CD8-positive, alpha-beta memory T cell (primary cell): ENCODE measurements at regions not wholly inside any gene's neighbourhood (a gene's known extent, or its start where the extent isn't known, plus 50 kb on each side); places are given as distances from the start of the nearest gene placed in this dataset.
A peak's percentile ranks its signal among the peaks of the same experiment; 100 is the strongest.
"Not testable (repeated sequence)": the region's sequence is repeated elsewhere in the genome, so short reads cannot be mapped to it uniquely, and the experiment has no call there.

Experiments used
- CTCF ChIA-PET: fragments of 350-600 bp; sonication (Branson Sonifier 250); formaldehyde crosslinking; loops from one replicate; lab custom pipeline; 2021; ENCODE audit warnings: antibody characterized with exemption; lab: Charles Lee
- POLR2A ChIA-PET: fragments of 350-600 bp; sonication (Branson Sonifier 250); formaldehyde crosslinking; loops from one replicate; lab custom pipeline; 2021; ENCODE audit warnings: antibody characterized with exemption; lab: Charles Lee
- DNase-seq, 5 donors: peaks; one replicate each; pipeline versions ENCODE4 v3.0.0 to v3.0.0-alpha.2; 2020 to 2022; ENCODE audit warnings: mixed read lengths in 1 of 5
- H3K27ac ChIP-seq: one replicate; pipeline ENCODE4 v1.7.0; 2013; ENCODE audit warnings: low read depth, mild to moderate bottlenecking, low read length, moderate library complexity
- H3K27me3 ChIP-seq: 2 replicates; pipeline ENCODE4 v1.7.0; 2013; ENCODE audit warnings: low read length, mild to moderate bottlenecking; ENCODE audit not compliant: insufficient read depth, poor library complexity, severe bottlenecking
- H3K36me3 ChIP-seq: 2 replicates; pipeline ENCODE4 v1.7.0; 2013; ENCODE audit warnings: mild to moderate bottlenecking, low read length, moderate library complexity; ENCODE audit not compliant: insufficient read depth
- H3K4me1 ChIP-seq: 2 replicates; pipeline ENCODE4 v1.7.0; 2013; ENCODE audit warnings: mild to moderate bottlenecking, low read length, moderate library complexity; ENCODE audit not compliant: insufficient read depth
- H3K4me3 ChIP-seq: 2 replicates; pipeline ENCODE4 v1.7.0; 2013; ENCODE audit warnings: mild to moderate bottlenecking, low read length
- H3K9me3 ChIP-seq: 2 replicates; pipeline ENCODE4 v1.7.0; 2013; ENCODE audit warnings: mild to moderate bottlenecking, low read length
- H3K27ac Mint-ChIP-seq, 8 donors: one replicate each; pipeline ENCODE4 v1.8.0; 2020 to 2021; ENCODE audit warnings: mixed read lengths in 8 of 8, mild to moderate bottlenecking in 6 of 8, inconsistent platforms in 3 of 8, moderate library complexity in 3 of 8
- H3K27me3 Mint-ChIP-seq, 2 donors: one replicate each; pipeline ENCODE4 v1.8.0; 2020 to 2021; ENCODE audit warnings: mixed read lengths in 2 of 2, mild to moderate bottlenecking in 1 of 2, moderate library complexity in 1 of 2
- H3K36me3 Mint-ChIP-seq, 3 donors: one replicate each; pipeline ENCODE4 v1.8.0; 2020 to 2021; ENCODE audit warnings: mixed read lengths in 3 of 3, inconsistent platforms in 1 of 3, mild to moderate bottlenecking in 1 of 3
- H3K4me1 Mint-ChIP-seq, 3 donors: one replicate each; pipeline ENCODE4 v1.8.0; 2020 to 2021; ENCODE audit warnings: mixed read lengths in 3 of 3, inconsistent platforms in 1 of 3, mild to moderate bottlenecking in 1 of 3
- H3K4me3 Mint-ChIP-seq, 7 donors: one replicate each; pipeline ENCODE4 v1.8.0; 2020 to 2021; ENCODE audit warnings: mixed read lengths in 7 of 7, mild to moderate bottlenecking in 6 of 7, moderate library complexity in 4 of 7, inconsistent platforms in 2 of 7
- H3K9me3 Mint-ChIP-seq, 5 donors: one replicate each; pipeline ENCODE4 v1.8.0; 2020 to 2022; ENCODE audit warnings: mixed read lengths in 5 of 5, mild to moderate bottlenecking in 3 of 5, moderate library complexity in 2 of 5, inconsistent platforms in 1 of 5

GRCh38 chr14:106620368-106620767 is 1094.0 kb downstream of the TMEM121 start:
- no peaks in the 10 kb centered on the region for H3K36me3 Mint-ChIP-seq
- Histone ChIP-seq H3K4me3 (no peak overlapping the region), H3K9me3 (no peaks in the 10 kb centered on the region), H3K27ac (no peak overlapping the region), H3K36me3 (no peaks in the 10 kb centered on the region), H3K4me1 (peaks cover 7% of the 10 kb centered on the region), H3K27me3 (no peaks in the 10 kb centered on the region)
- no peak overlapping the region for H3K4me3 Mint-ChIP-seq
- no peak overlapping the region for H3K27ac Mint-ChIP-seq
- ChIA-PET CTCF (no interaction called here), POLR2A (no interaction called here)
- no peaks in the 10 kb centered on the region for H3K9me3 Mint-ChIP-seq
- H3K27me3 Mint-ChIP-seq: peaks cover 5 to 42% of the 10 kb centered on the region in 2 donors
- DNase-seq: no peak
- H3K4me1 Mint-ChIP-seq: peaks cover 12 to 17% (median 15%) of the 10 kb centered on the region in 3 donors

GRCh38 chr14:106622200-106622745 is 1095.9 kb downstream of the TMEM121 start:
- Histone ChIP-seq H3K4me1 (peaks cover 7% of the 10 kb centered on the region), H3K4me3 (no peak overlapping the region), H3K27ac (no peak overlapping the region), H3K9me3 (no peaks in the 10 kb centered on the region), H3K36me3 (no peaks in the 10 kb centered on the region), H3K27me3 (no peaks in the 10 kb centered on the region)
- Mint-ChIP-seq H3K36me3 (no peaks in the 10 kb centered on the region), H3K9me3 (no peaks in the 10 kb centered on the region), H3K27ac (peak overlapping the region in 3 of 8 donors; percentile 34 to 69 (median 61)), H3K27me3 (peaks cover 5 to 45% of the 10 kb centered on the region in 2 donors), H3K4me3 (peak overlapping the region in 5 of 7 donors; percentile 15 to 53 (median 34)), H3K4me1 (peaks cover 12 to 20% (median 17%) of the 10 kb centered on the region in 3 donors)
- CTCF ChIA-PET: interaction anchor here (1.3 to 1.8 kb wide), 2 partner anchors 17 to 19 kb away, joined by 3 to 6 read pairs; no protein-coding TSS in a partner anchor
- POLR2A ChIA-PET: no interaction called here
- DNase-seq: peak in 4 of 5 donors; percentile 13 to 54 (median 30)

DNA sequence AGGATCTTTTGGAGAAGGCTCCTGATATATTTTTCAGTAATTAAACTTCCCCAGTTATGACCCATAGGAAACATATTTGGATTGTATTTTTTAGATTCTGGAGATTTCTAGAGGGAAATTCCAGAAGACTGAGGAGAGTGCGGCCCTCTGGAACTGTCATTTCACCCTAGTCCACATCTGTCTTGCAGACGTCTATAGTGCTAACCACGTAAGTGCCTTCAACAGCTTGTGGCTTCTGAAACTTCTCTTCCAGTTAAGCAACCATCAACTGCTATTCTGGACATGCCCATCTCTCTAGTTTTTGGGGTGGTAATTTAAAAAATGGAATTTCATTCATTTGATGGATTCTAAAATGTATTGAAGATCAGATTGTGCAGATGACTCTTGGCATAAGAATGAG is 1098.8 kb downstream of the TMEM121 start:
- H3K9me3 ChIP-seq: no peaks in the 10 kb centered on the region
- H3K4me1 ChIP-seq: peaks cover 7% of the 10 kb centered on the region
- no peak overlapping the region for H3K4me3 ChIP-seq
- Mint-ChIP-seq H3K9me3 (no peaks in the 10 kb centered on the region), H3K4me1 (peaks cover 12 to 20% (median 17%) of the 10 kb centered on the region in 3 donors), H3K36me3 (no peaks in the 10 kb centered on the region), H3K27ac (no peak overlapping the region), H3K4me3 (no peak overlapping the region), H3K27me3 (peaks cover 13 to 50% of the 10 kb centered on the region in 2 donors)
- ChIA-PET POLR2A (no interaction called here), CTCF (interaction anchor here (1.5 kb wide), 1 partner anchor 7 kb away, joined by 3 read pairs; no protein-coding TSS in a partner anchor)
- no peaks in the 10 kb centered on the region for H3K27me3 ChIP-seq
- H3K36me3 ChIP-seq: no peaks in the 10 kb centered on the region
- H3K27ac ChIP-seq: no peak overlapping the region
- DNase-seq: no peak

- CTCF ChIA-PET: interaction anchor here (0.7 to 1.4 kb wide), 4 partner anchors 8 to 62 kb away, joined by 3 to 5 read pairs (median 3); no protein-coding TSS in a partner anchor
- H3K36me3 ChIP-seq, POLR2A ChIA-PET: not testable (repeated sequence)
These were observed 1100.1 kb downstream of the TMEM121 start for GRCh38 chr14:106626469-106626868.

DNA sequence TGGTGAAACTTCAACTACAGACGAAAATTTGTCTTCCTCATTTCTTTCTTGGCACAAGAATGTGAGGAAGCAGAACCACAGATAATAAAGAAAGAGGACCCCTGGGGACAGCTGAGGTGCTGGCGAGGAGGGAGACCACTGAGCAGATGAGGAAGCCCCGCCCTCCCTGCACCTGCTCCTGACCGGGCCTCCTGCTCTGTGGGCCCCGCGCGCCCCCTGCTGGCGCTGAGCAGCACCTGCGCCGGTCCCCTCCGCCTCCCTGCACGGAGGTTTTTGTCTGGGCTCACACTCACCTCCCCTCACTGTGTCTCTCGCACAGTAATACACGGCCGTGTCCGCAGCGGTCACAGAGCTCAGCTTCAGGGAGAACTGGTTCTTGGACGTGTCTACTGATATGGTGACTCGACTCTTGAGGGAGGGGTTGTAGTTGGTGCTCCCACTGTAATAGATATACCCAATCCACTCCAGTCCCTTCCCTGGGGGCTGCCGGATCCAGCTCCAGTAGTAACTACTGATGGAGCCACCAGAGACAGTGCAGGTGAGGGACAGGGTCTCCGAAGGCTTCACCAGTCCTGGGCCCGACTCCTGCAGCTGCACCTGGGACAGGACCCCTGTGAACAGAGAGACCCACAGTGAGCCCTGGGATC is 1100.7 kb downstream of the TMEM121 start:
- POLR2A ChIA-PET: not testable (repeated sequence)

More at GRCh38 chr14:106626469-106626868, 1100.1 kb downstream of the TMEM121 start:
- H3K27me3 ChIP-seq, H3K27ac Mint-ChIP-seq, H3K27ac ChIP-seq, H3K4me1 ChIP-seq, H3K9me3 ChIP-seq, DNase-seq, H3K9me3 Mint-ChIP-seq, H3K4me3 ChIP-seq, H3K4me3 Mint-ChIP-seq, H3K36me3 Mint-ChIP-seq: not testable (repeated sequence)
- peaks cover 16 to 51% of the 10 kb centered on the region in 2 donors for H3K27me3 Mint-ChIP-seq
- H3K4me1 Mint-ChIP-seq: peaks cover 12 to 20% (median 17%) of the 10 kb centered on the region in 3 donors

GRCh38 chr14:106631879-106632278 is 1105.5 kb downstream of the TMEM121 start:
- ChIA-PET CTCF (no interaction called here), POLR2A (no interaction called here)
- Mint-ChIP-seq H3K4me3 (no peak overlapping the region), H3K4me1 (peaks cover 0 to 3% (median 0%) of the 10 kb centered on the region in 3 donors), H3K36me3 (no peaks in the 10 kb centered on the region), H3K27ac (no peak overlapping the region), H3K9me3 (no peaks in the 10 kb centered on the region), H3K27me3 (peaks cover 21 to 48% of the 10 kb centered on the region in 2 donors)
- Histone ChIP-seq H3K36me3 (no peaks in the 10 kb centered on the region), H3K4me3 (no peak overlapping the region), H3K27me3 (no peaks in the 10 kb centered on the region), H3K27ac (no peak overlapping the region), H3K4me1 (no peaks in the 10 kb centered on the region), H3K9me3 (no peaks in the 10 kb centered on the region)
- no peak for DNase-seq

More for the DNA sequence above, 1100.7 kb downstream of the TMEM121 start:
- not testable (repeated sequence) for H3K9me3 Mint-ChIP-seq, H3K4me1 ChIP-seq, H3K27ac ChIP-seq, H3K36me3 Mint-ChIP-seq, H3K9me3 ChIP-seq, H3K36me3 ChIP-seq, H3K27me3 ChIP-seq, H3K4me3 ChIP-seq
- CTCF ChIA-PET: interaction anchor here (0.7 to 1.4 kb wide), 4 partner anchors 9 to 63 kb away, joined by 3 to 5 read pairs (median 3); no protein-coding TSS in a partner anchor
- H3K27me3 Mint-ChIP-seq: peaks cover 16 to 52% of the 10 kb centered on the region in 2 donors
- H3K4me3 Mint-ChIP-seq: peak overlapping the region in 1 of 7 donors; percentile 23
- H3K27ac Mint-ChIP-seq: peak overlapping the region in 1 of 8 donors; percentile 74
- H3K4me1 Mint-ChIP-seq: peaks cover 8 to 16% (median 13%) of the 10 kb centered on the region in 3 donors
- DNase-seq: peak; percentile 49 to 74 (median 58)

- no peak overlapping the region for H3K27ac Mint-ChIP-seq
- peaks cover 0 to 2% (median 1%) of the 10 kb centered on the region in 3 donors for H3K4me1 Mint-ChIP-seq
- no peak overlapping the region for H3K4me3 Mint-ChIP-seq
- Histone ChIP-seq H3K9me3 (no peaks in the 10 kb centered on the region), H3K27me3 (no peaks in the 10 kb centered on the region), H3K4me3 (no peak overlapping the region), H3K4me1 (no peaks in the 10 kb centered on the region), H3K27ac (no peak overlapping the region), H3K36me3 (no peaks in the 10 kb centered on the region)
- peaks cover 19 to 43% of the 10 kb centered on the region in 2 donors for H3K27me3 Mint-ChIP-seq
- CTCF ChIA-PET: no interaction called here
- POLR2A ChIA-PET: no interaction called here
- H3K36me3 Mint-ChIP-seq: no peaks in the 10 kb centered on the region
- no peaks in the 10 kb centered on the region for H3K9me3 Mint-ChIP-seq
- DNase-seq: no peak
These were observed 1107.3 kb downstream of the TMEM121 start for GRCh38 chr14:106633721-106634120.

GRCh38 chr14:106635569-106635968 is 1109.2 kb downstream of the TMEM121 start:
- H3K36me3 Mint-ChIP-seq: no peaks in the 10 kb centered on the region
- no peak overlapping the region for H3K4me3 ChIP-seq
- H3K27me3 ChIP-seq: no peaks in the 10 kb centered on the region
- H3K27ac Mint-ChIP-seq: no peak overlapping the region
- no peak overlapping the region for H3K27ac ChIP-seq
- ChIA-PET POLR2A (no interaction called here), CTCF (no interaction called here)
- no peaks in the 10 kb centered on the region for H3K36me3 ChIP-seq
- no peak overlapping the region for H3K4me3 Mint-ChIP-seq
- no peak for DNase-seq
- peaks cover 10 to 32% of the 10 kb centered on the region in 2 donors for H3K27me3 Mint-ChIP-seq
- no peaks in the 10 kb centered on the region for H3K9me3 ChIP-seq
- peaks cover 0 to 3% (median 3%) of the 10 kb centered on the region in 3 donors for H3K4me1 Mint-ChIP-seq
- H3K9me3 Mint-ChIP-seq: no peaks in the 10 kb centered on the region
- H3K4me1 ChIP-seq: no peaks in the 10 kb centered on the region
